ENCODE measurements at regions not wholly inside any gene's neighbourhood (a gene's known extent, or its start where the extent isn't known, plus 50 kb on each side); places are given as distances from the start of the nearest gene placed in this dataset.

- no peak for DNase-seq (ENCODE audit: low read depth in 2 of 2)
- no peak for TF ChIP-seq CTCF (IDR thresholded peaks at IDR 0.05; ENCODE audit: low read depth, low read length)
- H3K4me3 ChIP-seq (replicated peaks in 1 of 2; ENCODE audit: low read depth in 2 of 2, low read length in 2 of 2) = no peak overlapping the region
Measured at GRCh38 chrX:131727778-131728177, 183.9 kb downstream of the OR13H1 start.

GRCh38 chrX:131728295-131729145 is 184.6 kb downstream of the OR13H1 start:
- no peak for DNase-seq (ENCODE audit: low read depth in 2 of 2)
- no peak overlapping the region for H3K4me3 ChIP-seq (replicated peaks in 1 of 2; ENCODE audit: low read depth in 2 of 2, low read length in 2 of 2)
- no peak for TF ChIP-seq CTCF (IDR thresholded peaks at IDR 0.05; ENCODE audit: low read depth, low read length)

GRCh38 chrX:131729295-131729694 is 185.4 kb downstream of the OR13H1 start:
- no peak overlapping the region for H3K4me3 ChIP-seq (replicated peaks in 1 of 2; ENCODE audit: low read depth in 2 of 2, low read length in 2 of 2)
- no peak for TF ChIP-seq CTCF (IDR thresholded peaks at IDR 0.05; ENCODE audit: low read depth, low read length)
- no peak for DNase-seq (ENCODE audit: low read depth in 2 of 2)

- no peak for TF ChIP-seq CTCF (IDR thresholded peaks at IDR 0.05; ENCODE audit: low read depth, low read length)
- no peak for DNase-seq (ENCODE audit: low read depth in 2 of 2)
- no peak overlapping the region for H3K4me3 ChIP-seq (replicated peaks in 1 of 2; ENCODE audit: low read depth in 2 of 2, low read length in 2 of 2)
Measured at GRCh38 chrX:131734621-131735020, 190.7 kb downstream of the OR13H1 start.

- H3K4me3 ChIP-seq (replicated peaks in 1 of 2; ENCODE audit: low read depth in 2 of 2, low read length in 2 of 2) = no peak overlapping the region
Measured at GRCh38 chrX:131735127-131735526, 191.3 kb downstream of the OR13H1 start.

GRCh38 chrX:131739823-131740222 is 195.9 kb downstream of the OR13H1 start:
- no peak for DNase-seq (ENCODE audit: low read depth in 2 of 2)
- TF ChIP-seq CTCF (IDR thresholded peaks at IDR 0.05; ENCODE audit: low read depth, low read length) = no peak
- no peak overlapping the region for H3K4me3 ChIP-seq (replicated peaks in 1 of 2; ENCODE audit: low read depth in 2 of 2, low read length in 2 of 2)

More at GRCh38 chrX:131735127-131735526, 191.3 kb downstream of the OR13H1 start:
- no peak for DNase-seq (ENCODE audit: low read depth in 2 of 2)
- TF ChIP-seq CTCF (IDR thresholded peaks at IDR 0.05; ENCODE audit: low read depth, low read length) = no peak

All from cardiac fibroblast (primary cell).